ENCODE measurements at regions not wholly inside any gene's neighbourhood (a gene's known extent, or its start where the extent isn't known, plus 50 kb on each side); places are given as distances from the start of the nearest gene placed in this dataset.

- no peak for TF ChIP-seq CTCF (IDR thresholded peaks at IDR 0.05 in 4 of 5, conservative IDR thresholded peaks at IDR 0.05 in 1 of 5)
- no peak for TF ChIP-seq POLR2A (IDR thresholded peaks at IDR 0.05)
These were observed 79.6 kb upstream of the NRXN1 start for GRCh38 chr2:51111532-51111931.

Data from gastrocnemius medialis (tissue), 4 donors.